Adrenal gland (tissue), 5 donors: ENCODE measurements at regions not wholly inside any gene's neighbourhood (a gene's known extent, or its start where the extent isn't known, plus 50 kb on each side); places are given as distances from the start of the nearest gene placed in this dataset.

ENCODE experiments used
- POLR2A ChIP-seq, 2 donors: fragments of 450-650 bp; IDR thresholded peaks; one replicate each; pipeline ENCODE4 v1.6.1; 2017; ENCODE audit warnings: antibody characterized with exemption in 2 of 2, mild to moderate bottlenecking in 2 of 2, moderate library complexity in 1 of 2
- TF ChIP-seq, protein P1 (sequence below), 6 experiments: fragments of 450-650 bp in 4 of 6; fragments of 200-600 bp in 2 of 6; sonication (generic) in 1 of 6; IDR thresholded peaks; 1 replicate in 5 of 6; 2 replicates in 1 of 6; pipeline versions ENCODE4 v1.5.1 to v1.8.0; 2016 to 2021; ENCODE audit warnings: antibody characterized with exemption in 6 of 6, mild to moderate bottlenecking in 2 of 6, moderate library complexity in 1 of 6
- donor health status: DM: no; HTN: no; CAD: no.

GRCh38 chr2:133802409-133803039, 234.3 kb upstream of the NCKAP5 start:
- TF ChIP-seq, protein P1, sequence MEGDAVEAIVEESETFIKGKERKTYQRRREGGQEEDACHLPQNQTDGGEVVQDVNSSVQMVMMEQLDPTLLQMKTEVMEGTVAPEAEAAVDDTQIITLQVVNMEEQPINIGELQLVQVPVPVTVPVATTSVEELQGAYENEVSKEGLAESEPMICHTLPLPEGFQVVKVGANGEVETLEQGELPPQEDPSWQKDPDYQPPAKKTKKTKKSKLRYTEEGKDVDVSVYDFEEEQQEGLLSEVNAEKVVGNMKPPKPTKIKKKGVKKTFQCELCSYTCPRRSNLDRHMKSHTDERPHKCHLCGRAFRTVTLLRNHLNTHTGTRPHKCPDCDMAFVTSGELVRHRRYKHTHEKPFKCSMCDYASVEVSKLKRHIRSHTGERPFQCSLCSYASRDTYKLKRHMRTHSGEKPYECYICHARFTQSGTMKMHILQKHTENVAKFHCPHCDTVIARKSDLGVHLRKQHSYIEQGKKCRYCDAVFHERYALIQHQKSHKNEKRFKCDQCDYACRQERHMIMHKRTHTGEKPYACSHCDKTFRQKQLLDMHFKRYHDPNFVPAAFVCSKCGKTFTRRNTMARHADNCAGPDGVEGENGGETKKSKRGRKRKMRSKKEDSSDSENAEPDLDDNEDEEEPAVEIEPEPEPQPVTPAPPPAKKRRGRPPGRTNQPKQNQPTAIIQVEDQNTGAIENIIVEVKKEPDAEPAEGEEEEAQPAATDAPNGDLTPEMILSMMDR (IDR thresholded peaks at IDR 0.05) = no peak
- TF ChIP-seq POLR2A (IDR thresholded peaks at IDR 0.05) = no peak
